PC-3 (cell line): ENCODE measurements at regions not wholly inside any gene's neighbourhood (a gene's known extent, or its start where the extent isn't known, plus 50 kb on each side); places are given as distances from the start of the nearest gene placed in this dataset.

ENCODE experiments used
- ATAC-seq: fragments of 200-7000 bp; cut with Tn5 transposase; 2 replicates; pipeline ENCODE4 v1.9.1; 2020; ENCODE audit warnings: mild to moderate bottlenecking, moderate library complexity
- BruUV-seq: library from RNA; stranded (reverse); fragments of 400-500 nt; replicated peaks from 2 replicates; lab custom pipeline; 2021; lab: Mats Ljungman, UMichigan
- CTCF ChIA-PET: fragments of 300-600 bp; sonication (Branson Sonifier 250); formaldehyde crosslinking; loops from one replicate; lab custom pipeline; 2022; ENCODE audit warnings: antibody characterized with exemption; lab: Charles Lee
- POLR2A ChIA-PET: fragments of 300-600 bp; sonication (Branson Sonifier 250); formaldehyde crosslinking; loops from one replicate; lab custom pipeline; 2022; ENCODE audit warnings: antibody characterized with exemption; ENCODE audit not compliant: unreplicated experiment; lab: Charles Lee
- DNase-seq: peaks from one replicate; pipeline ENCODE4 v3.0.0-alpha.2; 2015
- H2AFZ ChIP-seq: fragments of 300-600 bp; sonication (generic); 2 replicates; pipeline ENCODE4 v1.6.0; 2016; ENCODE audit warnings: antibody characterized with exemption, low read length
- H3F3A ChIP-seq: fragments of 300-600 bp; sonication (generic); one replicate; pipeline ENCODE4 v1.6.0; 2017; ENCODE audit warnings: antibody characterized with exemption, low read length, control low read depth, mild to moderate bottlenecking; ENCODE audit not compliant: unreplicated experiment
- H3K27ac ChIP-seq: fragments of 300-600 bp; sonication (generic); 2 replicates; pipeline ENCODE4 v1.5.1; 2016; ENCODE audit warnings: mild to moderate bottlenecking, low read length
- H3K27me3 ChIP-seq: fragments of 300-600 bp; sonication (generic); 2 replicates; pipeline ENCODE4 v1.6.1; 2016; ENCODE audit warnings: low read length, mixed read lengths
- H3K36me3 ChIP-seq: fragments of 300-600 bp; sonication (generic); 2 replicates; pipeline ENCODE4 v1.6.1; 2016; ENCODE audit warnings: low read depth, mixed run types, low read length, mixed read lengths
- H3K4me1 ChIP-seq: fragments of 300-600 bp; sonication (generic); 2 replicates; pipeline ENCODE4 v1.5.1; 2016; ENCODE audit warnings: low read length; ENCODE audit not compliant: insufficient read depth
- H3K4me2 ChIP-seq: fragments of 300-600 bp; sonication (generic); 2 replicates; pipeline ENCODE4 v1.6.0; 2016; ENCODE audit warnings: low read length
- H3K4me3 ChIP-seq: fragments of 300-600 bp; sonication (generic); 2 replicates; pipeline ENCODE4 v1.5.1; 2016; ENCODE audit warnings: mild to moderate bottlenecking, low read length, mixed read lengths
- H3K79me2 ChIP-seq: fragments of 300-600 bp; sonication (generic); 2 replicates; pipeline ENCODE4 v1.6.1; 2017; ENCODE audit warnings: low read length, mixed read lengths
- H3K9ac ChIP-seq: fragments of 300-600 bp; sonication (generic); 2 replicates; pipeline ENCODE4 v1.6.0; 2016; ENCODE audit warnings: mild to moderate bottlenecking, low read length
- H3K9me2 ChIP-seq: fragments of 300-600 bp; sonication (generic); replicated peaks from 2 replicates; pipeline ENCODE4 v1.6.1; 2016; ENCODE audit warnings: mixed run types, low read length, mixed read lengths
- H3K9me3 ChIP-seq: fragments of 300-600 bp; sonication (generic); 2 replicates; pipeline ENCODE4 v1.6.1; 2016; ENCODE audit warnings: low read length, mixed read lengths
- H4K20me1 ChIP-seq: fragments of 300-600 bp; sonication (generic); 2 replicates; pipeline ENCODE4 v1.6.1; 2016; ENCODE audit warnings: low read length, mixed read lengths
- CTCF ChIP-seq: fragments of 300-600 bp; sonication (generic); conservative IDR thresholded peaks from 2 replicates; pipeline ENCODE4 v1.5.1; 2017; ENCODE audit warnings: antibody characterized with exemption, low read depth, mild to moderate bottlenecking, low read length
- EZH2 ChIP-seq: fragments of 300-600 bp; sonication (generic); IDR thresholded peaks from one replicate; pipeline ENCODE4 v1.6.1; 2017; ENCODE audit warnings: antibody characterized with exemption, mild to moderate bottlenecking, low read length; ENCODE audit not compliant: unreplicated experiment
- EZH2phosphoT487 ChIP-seq: fragments of 300-600 bp; sonication (generic); IDR thresholded peaks from 2 replicates; pipeline ENCODE4 v1.6.1; 2018; ENCODE audit warnings: mild to moderate bottlenecking, antibody characterized with exemption, low read length, borderline replicate concordance
- intact Hi-C: fragments of 100-400 bp; cut with micrococcal nuclease; formaldehyde crosslinking; loops from 2 replicates; pipeline ENCODE4 v1.9.0; 2023

DNA sequence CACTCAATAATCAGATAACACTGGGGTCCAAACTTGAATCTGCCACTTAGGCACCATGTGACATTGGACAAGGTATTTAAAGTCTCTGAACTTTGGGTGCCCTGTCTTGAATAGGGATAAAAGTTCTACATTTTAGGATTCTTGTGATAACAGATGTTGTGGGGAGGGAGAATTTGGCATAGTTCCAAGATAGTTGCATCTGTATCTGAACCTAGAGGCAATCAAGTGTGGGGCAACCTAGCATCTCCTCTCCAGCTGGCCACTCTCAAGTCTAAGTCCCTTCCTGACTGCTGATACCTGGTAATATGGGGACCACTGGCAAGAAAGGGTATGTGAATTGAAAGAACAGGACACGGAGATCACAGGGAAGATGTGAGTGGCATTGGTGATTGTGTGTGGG, 256.1 kb downstream of the FOXO1 start:
- DNase-seq = no peak
- Histone ChIP-seq H3K9ac (no peak overlapping the region), H2AFZ (no peak overlapping the region), H3K4me1 (peaks cover 38% of the 10 kb centered on the region), H3K36me3 (no peaks in the 10 kb centered on the region), H3K9me3 (no peaks in the 10 kb centered on the region), H3K9me2 (no peaks in the 10 kb centered on the region), H3K27ac (no peak overlapping the region), H3K79me2 (no peaks in the 10 kb centered on the region), H3K4me2 (no peak overlapping the region), H3K4me3 (no peak overlapping the region), H4K20me1 (no peaks in the 10 kb centered on the region), H3F3A (no peaks in the 10 kb centered on the region), H3K27me3 (no peaks in the 10 kb centered on the region)
- no peak for TF ChIP-seq EZH2phosphoT487
- no peak for TF ChIP-seq EZH2
- no peak for TF ChIP-seq CTCF
- intact Hi-C loops = no loop called here
- ATAC-seq = no peak
- CTCF ChIA-PET = no interaction called here
- no TSS peak for BruUV-seq
- POLR2A ChIA-PET = no interaction called here

GRCh38 chr13:40420160-40420740, 246.2 kb downstream of the FOXO1 start:
- ChIA-PET POLR2A (no interaction called here), CTCF (no interaction called here)
- no peaks in the 10 kb centered on the region for H3K4me1 ChIP-seq
- no peaks in the 10 kb centered on the region for H3K79me2 ChIP-seq
- no peak for TF ChIP-seq EZH2phosphoT487
- TF ChIP-seq CTCF = no peak
- TF ChIP-seq EZH2 = no peak
- H4K20me1 ChIP-seq = no peaks in the 10 kb centered on the region
- intact Hi-C loops = no loop called here
- no peaks in the 10 kb centered on the region for H3K27me3 ChIP-seq
- no peak overlapping the region for H3K4me2 ChIP-seq
- H3K4me3 ChIP-seq = no peak overlapping the region
- H3K27ac ChIP-seq = no peak overlapping the region
- H3K9ac ChIP-seq = no peak overlapping the region
- H3K9me2 ChIP-seq = no peaks in the 10 kb centered on the region
- no peak overlapping the region for H2AFZ ChIP-seq
- no peaks in the 10 kb centered on the region for H3K9me3 ChIP-seq
- H3F3A ChIP-seq = no peaks in the 10 kb centered on the region
- BruUV-seq = no TSS peak
- DNase-seq (no peak), ATAC-seq (no peak)
- no peaks in the 10 kb centered on the region for H3K36me3 ChIP-seq

DNA sequence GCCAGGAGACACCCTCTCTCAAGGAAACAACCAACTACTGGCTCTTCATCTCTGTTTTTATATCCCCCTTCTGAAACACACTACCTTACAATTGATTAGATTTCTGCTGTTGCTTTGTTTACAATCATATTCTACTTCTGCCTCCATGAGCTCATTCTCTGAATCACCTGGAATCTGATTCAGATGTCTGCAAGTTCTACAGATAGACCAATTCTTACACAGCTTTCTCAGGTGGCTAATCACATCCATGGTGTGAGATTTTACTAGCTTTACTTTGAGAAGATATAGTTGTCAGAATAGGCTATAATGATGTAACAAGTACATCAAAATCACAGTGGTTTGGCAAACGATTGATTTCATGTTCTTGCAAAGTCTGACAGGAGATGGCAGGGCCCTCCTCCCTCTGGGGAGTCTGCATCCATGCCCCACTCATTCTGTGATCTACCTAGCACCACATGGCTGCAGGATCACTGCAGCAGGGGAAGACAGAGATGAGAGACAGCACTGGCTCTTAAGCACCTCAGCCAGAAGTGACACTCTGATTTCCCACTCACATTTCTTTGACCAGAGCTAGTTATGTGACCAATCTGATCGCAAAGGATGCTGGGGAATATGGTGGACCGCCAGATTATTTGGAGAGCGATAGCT, 243.7 kb downstream of the FOXO1 start:
- H3K79me2 ChIP-seq = no peaks in the 10 kb centered on the region
- H3K36me3 ChIP-seq = no peaks in the 10 kb centered on the region
- no peak for TF ChIP-seq EZH2phosphoT487
- TF ChIP-seq EZH2 = no peak
- no peak for TF ChIP-seq CTCF
- no TSS peak for BruUV-seq
- H2AFZ ChIP-seq = no peak overlapping the region
- ChIA-PET POLR2A (no interaction called here), CTCF (interaction anchor here (0.5 kb wide), 1 partner anchor 101 kb away, joined by 4 read pairs; no protein-coding TSS in a partner anchor)
- no peaks in the 10 kb centered on the region for H3K27me3 ChIP-seq
- H3K4me2 ChIP-seq = no peak overlapping the region
- no peaks in the 10 kb centered on the region for H3K4me1 ChIP-seq
- no peak overlapping the region for H3K9ac ChIP-seq
- H3K9me2 ChIP-seq = no peaks in the 10 kb centered on the region
- H3K27ac ChIP-seq = no peak overlapping the region
- ATAC-seq = no peak
- H3F3A ChIP-seq = no peaks in the 10 kb centered on the region
- no peak for DNase-seq
- H3K9me3 ChIP-seq = no peaks in the 10 kb centered on the region
- H3K4me3 ChIP-seq = no peak overlapping the region
- no peaks in the 10 kb centered on the region for H4K20me1 ChIP-seq
- intact Hi-C loops = no loop called here
